ENCODE measurements at regions not wholly inside any gene's neighbourhood (a gene's known extent, or its start where the extent isn't known, plus 50 kb on each side); places are given as distances from the start of the nearest gene placed in this dataset.

DNA sequence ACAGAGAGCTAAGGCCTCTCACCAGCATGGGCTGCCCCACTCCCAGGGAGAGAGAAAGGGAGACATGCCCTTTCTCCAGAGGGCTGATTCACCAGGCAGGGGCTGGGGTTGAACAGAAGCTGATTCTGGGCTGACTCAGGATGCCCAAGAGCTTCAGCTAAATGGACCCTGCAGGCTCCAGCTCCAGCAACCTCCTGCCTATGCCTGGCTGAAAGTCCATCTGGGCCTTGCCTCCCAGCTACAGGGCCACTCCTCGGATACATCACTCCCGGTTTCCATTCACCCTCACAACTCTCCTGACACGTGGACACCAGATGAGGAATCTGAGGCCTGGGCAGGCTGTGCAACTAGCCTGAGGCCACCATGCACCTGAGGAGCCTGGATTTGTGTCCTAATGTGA, 215.5 kb downstream of the BUD13 start:
- peak overlapping the region; percentile 43 for H3K27ac Mint-ChIP-seq (ENCODE audit: unreplicated experiment)
- H3K4me1 Mint-ChIP-seq (ENCODE audit: low read depth, unreplicated experiment): peaks cover 14% of the 10 kb centered on the region
- DNase-seq: no peak
- H3K27me3 Mint-ChIP-seq (ENCODE audit: unreplicated experiment): peaks cover 6% of the 10 kb centered on the region
- H3K4me3 Mint-ChIP-seq (ENCODE audit: unreplicated experiment): no peak overlapping the region
- peaks cover 14% of the 10 kb centered on the region for H3K36me3 Mint-ChIP-seq (ENCODE audit: unreplicated experiment)
- H3K9me3 Mint-ChIP-seq (ENCODE audit: unreplicated experiment): peaks cover 6% of the 10 kb centered on the region
- TF ChIP-seq CTCF (IDR thresholded peaks at IDR 0.05; ENCODE audit: partially characterized antibody, unreplicated experiment): no peak

DNA sequence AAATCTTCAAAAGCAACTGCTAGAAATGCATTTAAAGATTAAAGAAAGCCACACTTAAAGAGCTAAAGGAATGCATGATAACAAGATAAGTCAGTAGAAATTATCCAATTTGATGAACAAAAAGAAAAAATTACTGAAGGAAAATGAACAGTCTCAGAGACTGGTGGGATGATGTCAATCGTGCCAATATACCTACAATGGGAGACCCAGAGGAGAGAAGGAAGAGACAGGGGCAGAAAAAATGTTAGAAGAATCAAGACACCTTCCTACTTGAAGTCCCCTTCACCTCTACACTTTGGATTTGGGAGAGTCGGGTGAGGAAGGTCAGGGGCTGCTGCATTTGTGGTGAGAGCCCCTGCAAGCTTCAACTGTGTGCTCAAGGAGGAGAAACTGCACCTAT, 216.3 kb downstream of the BUD13 start:
- Mint-ChIP-seq H3K27ac (ENCODE audit: unreplicated experiment) (no peak overlapping the region), H3K36me3 (ENCODE audit: unreplicated experiment) (peaks cover 14% of the 10 kb centered on the region), H3K4me3 (ENCODE audit: unreplicated experiment) (no peak overlapping the region), H3K27me3 (ENCODE audit: unreplicated experiment) (peaks cover 11% of the 10 kb centered on the region), H3K9me3 (ENCODE audit: unreplicated experiment) (peaks cover 6% of the 10 kb centered on the region), H3K4me1 (ENCODE audit: low read depth, unreplicated experiment) (peaks cover 20% of the 10 kb centered on the region)
- DNase-seq: no peak
- no peak for TF ChIP-seq CTCF (IDR thresholded peaks at IDR 0.05; ENCODE audit: partially characterized antibody, unreplicated experiment)

- H3K36me3 Mint-ChIP-seq (ENCODE audit: unreplicated experiment): peaks cover 14% of the 10 kb centered on the region
- H3K4me3 Mint-ChIP-seq (ENCODE audit: unreplicated experiment): no peak overlapping the region
- peaks cover 9% of the 10 kb centered on the region for H3K27me3 Mint-ChIP-seq (ENCODE audit: unreplicated experiment)
- peaks cover 15% of the 10 kb centered on the region for H3K4me1 Mint-ChIP-seq (ENCODE audit: low read depth, unreplicated experiment)
- no peak for TF ChIP-seq CTCF (IDR thresholded peaks at IDR 0.05; ENCODE audit: partially characterized antibody, unreplicated experiment)
- no peak for DNase-seq
- no peak overlapping the region for H3K27ac Mint-ChIP-seq (ENCODE audit: unreplicated experiment)
- peaks cover 6% of the 10 kb centered on the region for H3K9me3 Mint-ChIP-seq (ENCODE audit: unreplicated experiment)
These were observed 219.3 kb downstream of the BUD13 start for GRCh38 chr11:116553482-116553881.

GRCh38 chr11:116551576-116551975, 221.2 kb downstream of the BUD13 start:
- TF ChIP-seq CTCF (IDR thresholded peaks at IDR 0.05; ENCODE audit: partially characterized antibody, unreplicated experiment): no peak

GRCh38 chr11:116548256-116548655, 224.5 kb downstream of the BUD13 start:
- peaks cover 7% of the 10 kb centered on the region for H3K27me3 Mint-ChIP-seq (ENCODE audit: unreplicated experiment)
- H3K27ac Mint-ChIP-seq (ENCODE audit: unreplicated experiment): no peak overlapping the region
- H3K36me3 Mint-ChIP-seq (ENCODE audit: unreplicated experiment): no peaks in the 10 kb centered on the region
- no peak for DNase-seq
- peaks cover 2% of the 10 kb centered on the region for H3K9me3 Mint-ChIP-seq (ENCODE audit: unreplicated experiment)
- peaks cover 15% of the 10 kb centered on the region for H3K4me1 Mint-ChIP-seq (ENCODE audit: low read depth, unreplicated experiment)
- H3K4me3 Mint-ChIP-seq (ENCODE audit: unreplicated experiment): no peak overlapping the region
- TF ChIP-seq CTCF (IDR thresholded peaks at IDR 0.05; ENCODE audit: partially characterized antibody, unreplicated experiment): no peak

More at GRCh38 chr11:116551576-116551975, 221.2 kb downstream of the BUD13 start:
- Mint-ChIP-seq H3K36me3 (ENCODE audit: unreplicated experiment) (peaks cover 12% of the 10 kb centered on the region), H3K4me3 (ENCODE audit: unreplicated experiment) (peak overlapping the region; percentile 33), H3K27ac (ENCODE audit: unreplicated experiment) (peak overlapping the region; percentile 69), H3K27me3 (ENCODE audit: unreplicated experiment) (peaks cover 9% of the 10 kb centered on the region), H3K9me3 (ENCODE audit: unreplicated experiment) (peaks cover 5% of the 10 kb centered on the region), H3K4me1 (ENCODE audit: low read depth, unreplicated experiment) (peaks cover 15% of the 10 kb centered on the region)
- DNase-seq: peak; percentile 47
